ENCODE measurements at regions not wholly inside any gene's neighbourhood (a gene's known extent, or its start where the extent isn't known, plus 50 kb on each side); places are given as distances from the start of the nearest gene placed in this dataset.

- no TSS peak for BruUV-seq (replicated peaks)
- Histone ChIP-seq H3K4me1 (ENCODE audit: insufficient read depth, low read length, poor library complexity, severe bottlenecking) (no peaks in the 10 kb centered on the region), H3K9me2 (ENCODE audit: insufficient read depth, low read length) (no peaks in the 10 kb centered on the region), H3K4me3 (ENCODE audit: low read depth, low read length, poor library complexity, severe bottlenecking) (no peak overlapping the region), H4K20me1 (ENCODE audit: insufficient read depth, low read length) (no peaks in the 10 kb centered on the region), H3K36me3 (ENCODE audit: insufficient read depth, low read length) (no peaks in the 10 kb centered on the region), H3K4me2 (ENCODE audit: low read length) (no peak overlapping the region), H3K79me2 (ENCODE audit: insufficient read depth, low read depth, low read length) (no peaks in the 10 kb centered on the region), H3K9me3 (ENCODE audit: low read length) (peaks cover 15% of the 10 kb centered on the region; the same call in 1 of the 2 replicates), H3K27ac (ENCODE audit: low read depth, low read length, poor library complexity, severe bottlenecking) (no peak overlapping the region), H2AFZ (ENCODE audit: low read length) (no peak overlapping the region)
- TF ChIP-seq EZH2phosphoT487 (IDR thresholded peaks at IDR 0.05; ENCODE audit: borderline replicate concordance, low read depth, low read length), result no peak
- TF ChIP-seq CTCF (conservative IDR thresholded peaks at IDR 0.05; ENCODE audit: low read length), result no peak
- no peak for DNase-seq (ENCODE audit: low spot score)
- ChIA-PET POLR2A (no interaction called here), CTCF (ENCODE audit: unreplicated experiment) (no interaction called here)
- intact Hi-C loops (cut with micrococcal nuclease; ENCODE audit: unreplicated experiment), result no loop called here
These were observed 467.3 kb upstream of the CLINT1 start for GRCh38 chr5:158326256-158326655.

GRCh38 chr5:158324236-158324635 is 465.3 kb upstream of the CLINT1 start:
- Histone ChIP-seq H3K4me1 (ENCODE audit: insufficient read depth, low read length, poor library complexity, severe bottlenecking) (no peaks in the 10 kb centered on the region), H3K9me2 (ENCODE audit: insufficient read depth, low read length) (no peaks in the 10 kb centered on the region), H3K4me3 (ENCODE audit: low read depth, low read length, poor library complexity, severe bottlenecking) (no peak overlapping the region), H4K20me1 (ENCODE audit: insufficient read depth, low read length) (no peaks in the 10 kb centered on the region), H3K27ac (ENCODE audit: low read depth, low read length, poor library complexity, severe bottlenecking) (no peak overlapping the region), H2AFZ (ENCODE audit: low read length) (no peak overlapping the region), H3K79me2 (ENCODE audit: insufficient read depth, low read depth, low read length) (no peaks in the 10 kb centered on the region), H3K9me3 (ENCODE audit: low read length) (peaks cover 4% of the 10 kb centered on the region; the same call in 1 of the 2 replicates), H3K4me2 (ENCODE audit: low read length) (no peak overlapping the region), H3K36me3 (ENCODE audit: insufficient read depth, low read length) (no peaks in the 10 kb centered on the region)
- BruUV-seq (replicated peaks), result no TSS peak
- POLR2A ChIA-PET, result no interaction called here
- intact Hi-C loops (cut with micrococcal nuclease; ENCODE audit: unreplicated experiment), result no loop called here
- TF ChIP-seq CTCF (conservative IDR thresholded peaks at IDR 0.05; ENCODE audit: low read length), result no peak
- no peak for TF ChIP-seq EZH2phosphoT487 (IDR thresholded peaks at IDR 0.05; ENCODE audit: borderline replicate concordance, low read depth, low read length)
- no peak for DNase-seq (ENCODE audit: low spot score)
- CTCF ChIA-PET (ENCODE audit: unreplicated experiment), result no interaction called here

- Histone ChIP-seq H3K4me3 (ENCODE audit: low read depth, low read length, poor library complexity, severe bottlenecking) (no peak overlapping the region), H3K9me3 (ENCODE audit: low read length) (no peaks in the 10 kb centered on the region), H2AFZ (ENCODE audit: low read length) (no peak overlapping the region), H3K79me2 (ENCODE audit: insufficient read depth, low read depth, low read length) (no peaks in the 10 kb centered on the region), H3K4me2 (ENCODE audit: low read length) (no peak overlapping the region), H3K9me2 (ENCODE audit: insufficient read depth, low read length) (no peaks in the 10 kb centered on the region), H3K4me1 (ENCODE audit: insufficient read depth, low read length, poor library complexity, severe bottlenecking) (no peaks in the 10 kb centered on the region), H3K36me3 (ENCODE audit: insufficient read depth, low read length) (no peaks in the 10 kb centered on the region), H4K20me1 (ENCODE audit: insufficient read depth, low read length) (no peaks in the 10 kb centered on the region), H3K27ac (ENCODE audit: low read depth, low read length, poor library complexity, severe bottlenecking) (no peak overlapping the region)
- intact Hi-C loops (cut with micrococcal nuclease; ENCODE audit: unreplicated experiment), result no loop called here
- ChIA-PET POLR2A (no interaction called here), CTCF (ENCODE audit: unreplicated experiment) (no interaction called here)
- no peak for TF ChIP-seq CTCF (conservative IDR thresholded peaks at IDR 0.05; ENCODE audit: low read length)
- no peak for TF ChIP-seq EZH2phosphoT487 (IDR thresholded peaks at IDR 0.05; ENCODE audit: borderline replicate concordance, low read depth, low read length)
- no peak for DNase-seq (ENCODE audit: low spot score)
- no TSS peak for BruUV-seq (replicated peaks)
These were observed 463.7 kb upstream of the CLINT1 start for GRCh38 chr5:158322620-158323019.
